Stimulated activated CD8-positive, alpha-beta memory T cell treated with anti-CD3 and anti-CD28 coated beads, Interleukin-15, amount 100 ng/mL, for 48 hours (primary cell): ENCODE measurements at regions not wholly inside any gene's neighbourhood (a gene's known extent, or its start where the extent isn't known, plus 50 kb on each side); places are given as distances from the start of the nearest gene placed in this dataset.

ENCODE experiments used
- DNase-seq, 2 donors: peaks; one replicate each; pipeline ENCODE4 v3.0.0-alpha.2; 2020; ENCODE audit warnings: low read depth in 2 of 2

DNA sequence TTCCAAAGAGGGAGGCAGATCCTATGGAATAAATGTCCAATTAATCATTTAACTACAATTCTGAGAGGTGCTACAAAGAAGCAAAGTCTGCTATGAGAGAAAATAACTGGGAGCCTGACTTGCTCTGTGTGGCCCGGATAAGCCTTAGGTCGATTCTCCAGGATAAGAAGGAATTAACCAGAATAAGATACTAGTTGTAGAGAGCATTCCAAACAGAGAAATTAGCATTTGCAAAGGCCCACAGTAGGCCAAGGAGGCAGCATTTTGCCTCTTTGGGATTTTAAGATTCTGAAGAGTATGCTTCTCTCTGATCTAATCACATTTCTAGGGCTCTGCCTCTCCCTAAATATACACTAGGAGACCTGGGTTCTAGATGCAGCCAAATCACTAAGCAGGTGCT is 113.7 kb downstream of the SNX19 start:
- DNase-seq, result no peak

DNA sequence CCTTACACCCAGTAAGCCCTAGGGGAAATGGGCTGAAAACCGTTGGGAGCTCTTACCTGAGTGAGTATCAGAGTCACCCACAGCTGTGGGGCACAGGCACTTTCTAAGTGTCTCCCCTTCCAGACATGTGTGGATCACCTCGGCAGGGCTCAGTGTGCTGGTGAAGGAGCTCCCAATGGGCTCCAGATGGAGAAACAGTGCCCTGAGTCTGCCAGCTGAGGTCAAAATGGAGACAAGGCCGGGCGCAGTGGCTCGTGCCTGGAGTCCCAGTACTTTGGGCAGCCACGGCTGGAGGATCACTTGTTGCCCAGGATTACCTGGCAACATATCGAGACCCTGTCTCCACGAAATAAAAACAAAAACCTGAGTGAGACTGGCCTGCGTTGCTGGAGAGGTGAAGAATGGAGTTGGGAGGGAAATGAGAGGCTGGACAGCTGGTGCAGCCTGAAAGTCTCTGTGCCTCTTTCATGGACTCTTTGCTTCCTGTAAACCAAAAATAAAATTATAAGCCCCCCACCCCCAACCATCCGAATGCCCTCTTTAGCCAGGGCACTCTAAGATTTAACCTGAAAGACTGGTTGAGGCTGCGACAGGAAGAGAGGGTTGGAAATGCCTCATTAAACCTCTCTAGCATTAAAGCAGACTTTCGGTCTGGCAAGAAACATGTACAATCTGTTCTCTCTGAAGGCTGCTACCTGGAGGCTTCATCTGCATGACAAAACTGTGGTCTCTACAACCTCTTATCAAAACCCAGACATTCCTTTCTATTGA is 111.8 kb downstream of the SNX19 start:
- no peak for DNase-seq

DNA sequence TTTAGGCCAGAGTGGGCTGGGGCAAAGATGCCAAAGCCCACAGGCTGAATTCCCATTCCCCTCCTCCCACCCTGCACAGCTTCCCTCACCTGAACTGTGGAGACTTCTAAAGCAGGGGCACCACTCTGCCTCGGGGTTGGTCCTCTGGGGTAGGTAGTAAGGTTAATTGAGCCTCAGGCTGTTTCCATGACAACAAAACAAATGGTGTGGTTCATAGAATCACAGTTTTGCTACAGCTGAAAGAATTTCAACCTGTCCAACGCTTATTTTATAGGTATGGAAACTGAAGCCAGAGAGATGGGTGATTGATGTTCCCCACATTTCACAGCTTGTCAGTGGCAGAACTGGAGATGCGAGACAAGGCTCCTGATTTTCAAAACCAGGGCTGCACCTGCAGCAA is 109.5 kb downstream of the SNX19 start:
- DNase-seq, result no peak

DNA sequence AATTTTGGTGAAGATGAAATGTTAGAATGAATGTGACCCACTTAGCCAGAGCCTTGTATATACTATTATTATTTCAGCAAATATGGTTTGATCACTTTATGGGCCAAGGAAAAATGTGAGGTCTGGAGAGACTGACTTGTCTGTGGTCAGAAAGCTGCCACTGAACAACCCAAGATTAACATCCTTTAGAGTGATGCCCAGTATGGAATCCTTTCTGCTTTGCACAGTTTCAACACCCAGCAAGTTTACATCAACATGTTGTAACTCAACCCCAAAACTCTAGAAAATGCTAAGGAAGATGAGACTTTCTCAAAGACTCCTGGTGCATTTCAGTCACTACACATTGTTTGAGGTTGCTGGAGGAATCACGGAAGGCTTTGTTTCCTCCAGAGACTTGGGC is 107.7 kb downstream of the SNX19 start:
- DNase-seq, result no peak

DNA sequence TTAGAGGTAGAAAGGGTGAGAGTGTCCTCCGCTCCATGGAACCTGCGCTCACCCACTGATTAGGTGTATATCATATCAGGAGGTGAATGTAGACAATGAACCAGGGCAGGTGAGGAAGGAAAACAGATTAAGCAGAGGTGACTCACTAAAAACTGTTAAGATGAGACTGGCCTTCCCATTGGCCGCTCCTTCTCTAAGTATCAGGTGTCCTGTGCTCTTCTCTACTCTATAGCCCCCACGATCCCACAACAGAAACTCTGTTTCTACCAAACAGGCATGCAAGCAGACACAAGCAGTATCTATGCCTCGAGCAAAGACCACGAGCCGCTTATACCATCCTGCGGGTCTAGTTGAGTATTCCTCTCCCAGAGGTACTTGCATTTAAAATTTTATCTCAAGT is 103.1 kb downstream of the SNX19 start:
- no peak for DNase-seq

DNA sequence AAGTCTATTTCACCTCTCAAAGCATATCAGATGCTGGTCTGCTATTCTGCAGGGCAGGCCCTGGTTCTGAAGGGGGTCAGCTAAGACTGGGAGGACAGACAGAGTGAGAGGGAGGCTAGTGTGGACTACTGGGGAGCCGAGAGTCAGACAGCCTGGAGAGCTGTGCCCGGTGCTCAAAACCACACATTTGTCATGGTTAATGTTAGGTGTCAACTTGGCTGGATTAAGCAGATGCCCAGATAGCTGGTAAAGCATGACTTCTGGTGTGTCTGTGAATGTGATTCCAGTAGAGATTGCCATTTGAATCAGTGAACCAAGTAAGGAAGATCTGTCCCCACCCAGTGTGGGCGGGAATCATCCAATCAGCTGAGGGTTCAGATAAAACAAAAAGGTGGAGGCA is 102.6 kb downstream of the SNX19 start:
- DNase-seq, result no peak

DNA sequence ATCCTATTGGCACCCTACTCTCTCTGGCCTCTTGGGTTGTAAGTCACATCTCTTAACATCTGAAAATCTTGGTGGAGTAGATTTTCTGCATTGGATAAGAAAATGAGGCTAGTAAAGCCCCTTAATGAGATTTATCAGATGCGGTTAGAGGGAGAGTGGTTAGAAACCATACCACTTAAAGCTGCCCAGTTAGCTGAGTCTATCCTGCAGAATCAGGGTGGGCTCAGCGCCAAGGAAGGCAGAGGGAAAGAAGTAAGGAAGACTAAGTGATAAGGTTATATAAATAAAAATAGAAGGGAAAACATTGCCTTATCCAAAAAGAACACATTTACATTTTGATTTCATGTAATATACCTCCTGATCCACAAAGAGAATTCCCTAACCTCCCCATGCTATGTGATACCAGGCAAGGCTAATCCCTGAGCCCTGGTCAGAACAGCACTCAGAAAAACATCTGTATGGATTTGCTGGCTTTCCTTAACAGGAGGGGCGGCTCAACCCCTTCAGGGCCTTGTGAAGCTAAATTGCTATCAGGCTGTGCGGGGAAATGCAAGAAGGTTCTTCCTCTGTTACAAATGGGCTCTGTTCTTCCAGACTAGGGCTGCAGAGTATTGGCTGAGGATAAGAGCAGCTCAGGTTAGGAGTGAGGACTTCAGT is 101.7 kb downstream of the SNX19 start:
- DNase-seq, result no peak

DNA sequence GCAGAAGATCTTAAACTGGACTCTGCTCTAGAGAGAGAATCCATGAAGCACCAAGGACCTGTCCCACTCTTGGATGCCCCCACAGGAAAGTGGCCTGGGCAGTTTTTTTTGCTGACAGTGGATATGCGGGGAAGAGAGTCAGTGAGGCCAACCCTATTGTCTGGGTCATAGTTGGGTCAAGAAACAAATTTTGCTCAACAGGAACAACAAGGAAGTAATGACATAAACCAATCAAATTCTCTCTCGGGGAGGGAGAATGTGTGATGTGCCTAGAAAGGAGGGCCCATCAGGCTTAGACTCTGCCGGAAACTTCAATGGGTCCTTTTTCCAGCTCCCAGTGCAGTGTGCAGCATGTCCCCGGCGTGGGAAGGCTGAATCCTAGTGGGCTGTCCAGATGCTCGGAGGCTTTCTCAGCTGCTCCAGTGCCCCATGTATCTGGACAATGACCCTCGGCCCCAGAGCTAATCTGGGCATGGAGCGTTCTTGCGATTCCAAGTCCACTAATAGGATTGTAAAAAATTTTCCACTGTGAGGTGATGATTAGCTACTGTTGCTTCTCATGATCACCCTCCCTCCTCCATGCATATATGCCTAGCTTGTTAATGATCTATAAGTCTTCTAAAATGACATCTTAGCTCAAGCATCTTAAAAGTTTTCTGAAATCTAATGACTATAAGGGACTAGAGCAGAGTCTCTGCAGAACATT is 101.0 kb downstream of the SNX19 start:
- DNase-seq, result no peak

DNA sequence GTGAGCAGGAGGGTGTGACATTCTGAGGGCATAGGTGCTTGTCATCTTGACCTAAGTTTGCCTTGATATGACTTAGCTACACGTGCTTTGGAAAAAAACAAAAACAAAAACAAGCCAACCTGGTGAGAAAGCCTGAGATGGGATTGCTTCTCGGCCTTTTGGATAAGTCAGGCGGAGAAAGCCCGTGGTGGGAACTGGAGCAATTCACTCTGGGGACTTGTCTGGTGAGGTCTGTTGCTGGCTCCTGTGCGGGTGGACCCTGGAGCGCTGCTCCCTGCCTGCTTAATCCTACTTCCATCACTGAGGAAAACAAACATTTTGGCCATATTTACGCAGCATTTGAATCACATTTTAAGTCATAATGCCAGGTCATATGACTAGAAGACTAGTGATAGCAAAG is 100.3 kb downstream of the SNX19 start:
- DNase-seq, result no peak

DNA sequence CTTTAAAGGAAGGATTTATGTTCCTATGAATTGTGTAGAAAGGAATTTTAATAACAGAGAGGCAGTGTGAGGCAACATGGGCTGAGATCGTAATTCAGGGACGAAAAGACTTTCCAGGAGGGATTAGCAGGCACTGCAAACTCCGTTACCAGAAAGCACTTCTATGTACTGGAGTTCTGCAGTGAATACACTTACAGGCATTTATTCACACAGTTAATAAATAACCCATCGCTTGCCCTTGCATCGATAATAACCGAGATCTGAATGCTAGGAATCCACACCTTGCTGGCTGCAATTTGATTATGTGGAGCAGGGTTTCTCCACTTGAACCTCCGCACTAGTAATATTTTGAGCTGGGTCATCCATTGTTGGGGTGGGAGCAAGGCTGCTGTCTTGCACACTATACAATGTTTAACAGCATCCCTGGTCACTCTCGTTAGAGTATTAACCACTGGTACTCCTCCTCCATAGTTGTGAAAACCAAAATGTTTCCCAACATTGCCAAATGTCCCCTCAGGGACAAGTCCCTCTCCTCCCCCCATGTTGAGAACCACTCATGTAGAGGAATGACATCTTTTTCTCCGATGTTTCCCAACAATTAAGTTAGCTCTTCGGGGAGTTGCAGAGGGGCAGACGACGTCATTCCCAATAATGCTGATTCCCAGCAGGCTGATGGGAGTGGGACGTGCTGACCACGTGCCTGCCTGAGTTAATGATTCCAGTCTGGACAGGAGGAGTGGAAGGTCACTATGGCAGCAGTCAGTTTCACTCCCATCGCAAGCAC is 99.5 kb downstream of the SNX19 start:
- no peak for DNase-seq

DNA sequence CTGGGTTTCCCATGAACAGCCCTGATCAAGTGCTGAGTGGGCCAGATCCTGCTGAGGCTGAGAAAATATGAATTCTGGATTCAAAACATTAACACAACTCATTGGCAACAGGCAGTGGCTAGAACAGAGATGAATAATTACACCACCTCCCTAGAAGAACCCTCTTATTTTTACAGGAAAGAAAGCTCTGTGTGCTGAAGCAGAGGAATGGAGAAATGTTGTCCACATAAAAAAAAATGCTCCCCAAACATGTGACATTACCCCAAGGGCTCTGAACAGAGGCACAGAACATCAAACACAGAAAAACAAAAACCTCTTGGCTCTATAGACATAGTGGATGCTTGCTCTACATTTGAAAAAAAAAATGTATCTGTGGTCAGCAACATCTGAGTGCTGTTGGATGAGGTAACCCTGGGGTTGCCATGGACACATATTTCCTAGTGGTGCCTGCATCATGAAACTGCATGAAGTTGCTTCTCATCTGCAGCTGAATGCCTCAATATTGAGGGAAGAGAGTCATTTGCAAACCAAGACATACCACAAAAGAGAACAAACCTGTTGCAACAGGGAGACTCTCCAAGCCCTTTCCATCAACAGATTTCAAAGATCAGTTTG is 98.8 kb downstream of the SNX19 start:
- no peak for DNase-seq

DNA sequence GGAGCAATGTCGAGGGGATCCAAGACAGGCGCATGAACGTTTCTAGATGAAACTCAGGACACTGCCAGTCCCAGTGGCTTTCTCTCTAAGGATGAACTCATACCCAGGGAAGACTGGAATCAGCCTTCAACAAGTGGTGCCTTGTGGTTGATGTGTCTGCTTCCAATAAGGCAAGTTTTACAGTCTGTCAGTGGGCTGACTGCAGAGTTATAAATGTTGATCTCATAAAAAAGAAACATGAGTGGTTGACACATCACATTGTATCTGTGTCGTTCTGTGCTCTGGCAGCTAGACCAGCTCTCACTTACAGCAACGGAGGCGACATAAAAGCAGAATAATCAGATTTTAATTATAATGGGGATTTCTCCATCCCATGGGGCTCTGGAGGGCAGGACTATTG is 96.7 kb downstream of the SNX19 start:
- DNase-seq, result no peak
